Testis (tissue), 2 donors: ENCODE measurements at regions not wholly inside any gene's neighbourhood (a gene's known extent, or its start where the extent isn't known, plus 50 kb on each side); places are given as distances from the start of the nearest gene placed in this dataset.

Source experiments
- DNase-seq: peaks from one replicate; pipeline ENCODE4 v3.0.0-alpha.2; 2019
- H3K27ac ChIP-seq, 2 donors: fragments of 200-600 bp; sonication (generic); one replicate each; pipeline ENCODE4 v1.5.1; 2019
- H3K27me3 ChIP-seq: fragments of 200-600 bp; sonication (generic); one replicate; pipeline ENCODE4 v1.5.1; 2019
- H3K36me3 ChIP-seq: fragments of 200-600 bp; sonication (generic); one replicate; pipeline ENCODE4 v1.5.1; 2017; ENCODE audit warnings: low read depth; ENCODE audit errors: missing control alignments
- H3K4me1 ChIP-seq: fragments of 200-600 bp; sonication (generic); one replicate; pipeline ENCODE4 v1.5.1; 2019
- H3K4me3 ChIP-seq, 2 donors: fragments of 200-600 bp; sonication (generic); one replicate each; pipeline ENCODE4 v1.5.1; 2017 to 2019
- H3K9me3 ChIP-seq: fragments of 200-600 bp; sonication (generic); one replicate; pipeline ENCODE4 v1.5.1; 2017
- POLR2A ChIP-seq: fragments of 450-650 bp; IDR thresholded peaks from one replicate; pipeline ENCODE4 v1.6.1; 2017; ENCODE audit warnings: antibody characterized with exemption, mild to moderate bottlenecking, moderate library complexity
- WGBS, 2 donors: methylation state at CpG; one replicate each; pipeline ENCODE4 v1.1.5; 2018; 5-methylcytosine and 5-hydroxymethylcytosine counted together
- intact Hi-C: fragments of 100-400 bp; cut with DNase I; formaldehyde crosslinking; loops from one replicate; pipeline ENCODE4 v1.15.1; 2023; ENCODE audit warnings: low total_unique reads
- TF ChIP-seq, protein P1 (sequence below), 3 experiments: fragments of 450-650 bp in 2 of 3; fragments of 200-600 bp in 1 of 3; sonication (generic) in 1 of 3; IDR thresholded peaks; one replicate each; pipeline ENCODE4 v1.5.1; 2016 to 2019; ENCODE audit warnings: antibody characterized with exemption in 3 of 3, mild to moderate bottlenecking in 2 of 3, moderate library complexity in 1 of 3

DNA sequence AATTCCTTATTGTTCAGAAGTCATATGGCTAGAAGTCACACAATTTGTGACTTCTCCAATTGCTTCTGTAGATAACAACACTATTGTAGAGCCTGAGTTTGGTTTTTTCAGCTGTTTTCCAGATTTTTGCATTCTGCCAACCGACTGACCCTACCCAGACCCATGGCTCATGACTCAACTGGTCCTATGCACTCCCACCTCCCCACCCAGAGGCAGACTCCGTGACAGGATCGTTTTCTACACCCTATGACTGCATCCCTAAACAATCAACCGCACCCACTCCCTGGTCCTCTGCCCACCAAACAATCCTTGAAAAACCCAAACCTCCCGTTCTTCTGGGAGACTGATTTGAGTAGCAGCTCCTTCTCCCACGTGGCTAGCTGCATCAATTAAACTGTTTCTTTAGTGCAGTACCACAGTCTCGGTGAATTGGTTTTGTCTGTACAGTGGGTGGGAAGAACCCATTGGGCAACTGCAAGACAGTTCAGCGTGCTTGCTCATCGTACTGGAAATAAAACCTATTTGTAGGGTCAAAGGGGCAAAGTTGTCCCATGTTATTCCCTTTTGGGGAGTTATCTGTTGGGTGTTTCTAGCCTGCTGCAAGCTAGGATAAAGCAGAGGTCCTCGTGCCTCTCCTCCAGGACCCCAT, 150.3 kb upstream of the FAM20C start:
- Histone ChIP-seq H3K27me3 (no peaks in the 10 kb centered on the region), H3K4me1 (no peaks in the 10 kb centered on the region), H3K36me3 (no peaks in the 10 kb centered on the region), H3K27ac (no peak overlapping the region), H3K9me3 (no peaks in the 10 kb centered on the region), H3K4me3 (no peak overlapping the region)
- TF ChIP-seq, protein P1, sequence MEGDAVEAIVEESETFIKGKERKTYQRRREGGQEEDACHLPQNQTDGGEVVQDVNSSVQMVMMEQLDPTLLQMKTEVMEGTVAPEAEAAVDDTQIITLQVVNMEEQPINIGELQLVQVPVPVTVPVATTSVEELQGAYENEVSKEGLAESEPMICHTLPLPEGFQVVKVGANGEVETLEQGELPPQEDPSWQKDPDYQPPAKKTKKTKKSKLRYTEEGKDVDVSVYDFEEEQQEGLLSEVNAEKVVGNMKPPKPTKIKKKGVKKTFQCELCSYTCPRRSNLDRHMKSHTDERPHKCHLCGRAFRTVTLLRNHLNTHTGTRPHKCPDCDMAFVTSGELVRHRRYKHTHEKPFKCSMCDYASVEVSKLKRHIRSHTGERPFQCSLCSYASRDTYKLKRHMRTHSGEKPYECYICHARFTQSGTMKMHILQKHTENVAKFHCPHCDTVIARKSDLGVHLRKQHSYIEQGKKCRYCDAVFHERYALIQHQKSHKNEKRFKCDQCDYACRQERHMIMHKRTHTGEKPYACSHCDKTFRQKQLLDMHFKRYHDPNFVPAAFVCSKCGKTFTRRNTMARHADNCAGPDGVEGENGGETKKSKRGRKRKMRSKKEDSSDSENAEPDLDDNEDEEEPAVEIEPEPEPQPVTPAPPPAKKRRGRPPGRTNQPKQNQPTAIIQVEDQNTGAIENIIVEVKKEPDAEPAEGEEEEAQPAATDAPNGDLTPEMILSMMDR (IDR thresholded peaks at IDR 0.05), result no peak
- no peak for TF ChIP-seq POLR2A
- peak; percentile 6 for DNase-seq
- intact Hi-C loops, result no loop called here
- 86 to 91% methylated on average over 9 to 10 of the region's 10 CpGs for WGBS, 2 donors

DNA sequence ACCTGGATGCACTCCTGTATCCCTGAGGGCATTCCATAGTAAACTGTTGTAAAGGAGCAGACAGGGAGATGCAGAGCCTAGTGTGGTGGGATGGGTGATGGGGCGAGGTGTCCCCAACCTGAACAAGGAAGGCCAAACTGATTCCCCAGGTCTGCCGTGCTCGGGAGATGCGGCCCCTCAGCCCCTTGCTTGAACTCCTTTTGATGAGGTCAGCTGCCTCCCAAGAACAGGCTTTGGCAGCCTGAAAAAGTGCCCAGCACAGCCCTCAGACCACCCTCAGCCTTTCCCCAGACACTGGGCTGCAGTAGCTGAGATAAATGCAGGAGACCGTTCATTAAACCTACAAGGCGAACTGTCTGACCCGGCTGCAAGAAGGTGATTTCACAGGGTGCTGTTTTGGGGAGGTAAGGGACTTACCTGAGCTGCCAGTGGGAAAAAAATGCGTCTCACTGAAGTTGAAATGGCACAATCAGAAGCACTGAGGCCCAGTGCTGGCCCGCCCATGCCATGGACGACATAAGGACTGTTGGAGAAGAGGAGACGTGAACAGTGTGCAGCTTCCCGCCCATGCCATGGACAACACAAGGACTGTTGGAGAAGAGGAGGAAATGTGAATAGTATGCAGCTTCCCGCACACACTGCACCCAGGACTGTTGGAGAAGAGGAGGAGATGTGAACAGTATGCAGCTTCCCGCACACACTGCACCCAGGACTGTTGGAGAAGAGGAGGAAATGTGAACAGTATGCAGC, 148.4 kb upstream of the FAM20C start:
- Histone ChIP-seq H3K9me3 (no peaks in the 10 kb centered on the region), H3K4me3 (no peak overlapping the region), H3K36me3 (no peaks in the 10 kb centered on the region), H3K4me1 (no peaks in the 10 kb centered on the region), H3K27me3 (no peaks in the 10 kb centered on the region), H3K27ac (no peak overlapping the region)
- DNase-seq, result no peak
- intact Hi-C loops, result no loop called here
- WGBS, 2 donors, result 90 to 94% methylated on average over 13 to 14 of the region's 14 CpGs
- TF ChIP-seq, protein P1 (IDR thresholded peaks at IDR 0.05), result no peak
- no peak for TF ChIP-seq POLR2A

DNA sequence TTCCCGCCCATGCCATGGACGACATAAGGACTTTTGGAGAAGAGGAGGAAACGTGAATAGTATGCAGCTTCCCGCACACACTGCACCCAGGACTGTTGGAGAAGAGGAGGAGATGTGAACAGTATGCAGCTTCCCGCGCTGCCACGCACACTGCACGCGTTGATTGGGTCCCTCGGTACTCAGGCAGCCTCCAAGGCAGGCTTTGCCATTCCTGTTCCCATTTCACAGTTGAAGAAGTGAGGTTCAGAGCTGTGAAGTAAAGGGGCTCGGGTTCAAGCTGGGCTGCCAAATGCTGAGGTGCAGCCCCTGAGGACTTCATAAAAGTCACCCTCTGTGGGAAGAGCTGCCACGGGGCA, 147.9 kb upstream of the FAM20C start:
- H3K9me3 ChIP-seq, result no peaks in the 10 kb centered on the region
- H3K36me3 ChIP-seq, result no peaks in the 10 kb centered on the region
- no peak for DNase-seq
- TF ChIP-seq, protein P1 (IDR thresholded peaks at IDR 0.05), result no peak
- TF ChIP-seq POLR2A, result no peak
- WGBS, 2 donors, result 92 to 97% methylated on average over 12 of the region's 12 CpGs
- no peaks in the 10 kb centered on the region for H3K4me1 ChIP-seq
- H3K27ac ChIP-seq, result no peak overlapping the region
- intact Hi-C loops, result no loop called here
- H3K4me3 ChIP-seq, result no peak overlapping the region
- no peaks in the 10 kb centered on the region for H3K27me3 ChIP-seq

DNA sequence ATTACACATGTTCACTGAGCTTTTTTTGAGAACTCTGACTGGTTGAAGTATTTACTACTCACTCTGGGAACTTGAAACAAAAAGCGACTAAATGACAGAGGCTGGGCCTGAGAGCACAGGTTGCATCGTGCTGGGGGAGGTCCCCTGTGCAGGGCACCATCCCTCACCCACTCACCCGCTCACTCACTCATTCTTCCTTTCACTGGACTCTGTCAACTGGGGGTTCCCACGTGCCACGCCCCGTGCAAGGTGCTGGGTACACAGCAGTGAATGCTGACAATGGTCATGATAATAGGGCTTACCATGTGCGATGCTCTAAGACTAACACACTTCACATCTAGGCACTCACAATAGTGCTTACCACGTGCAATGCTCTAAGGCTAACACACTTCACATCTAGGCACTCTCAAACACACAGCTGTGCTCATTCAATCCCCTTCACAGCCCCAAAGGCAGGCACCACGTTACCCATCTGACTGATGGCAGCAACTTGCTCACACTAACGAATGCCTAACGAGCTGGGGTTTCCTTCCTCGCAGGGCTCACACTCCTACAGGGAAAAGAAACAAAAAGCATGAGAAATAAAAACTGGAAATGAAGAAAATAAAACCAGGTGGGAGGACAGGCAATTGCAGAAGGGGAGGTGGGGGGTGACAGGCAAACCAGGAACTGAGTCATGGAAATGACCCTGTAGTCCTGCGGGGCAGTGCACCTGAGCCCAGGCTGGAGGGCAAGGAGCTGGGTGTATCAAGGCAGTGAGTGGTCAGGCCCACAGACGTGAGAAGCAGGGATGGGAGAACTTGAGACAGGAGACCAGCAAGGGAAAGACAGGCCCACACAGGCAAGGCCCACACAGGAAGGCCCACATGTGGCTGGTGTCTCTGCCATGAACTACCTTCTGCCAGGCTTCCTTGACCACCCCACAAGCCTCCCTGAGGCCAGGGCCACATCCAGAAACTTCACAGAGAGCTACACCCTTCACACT, 147.0 kb upstream of the FAM20C start:
- no peak for TF ChIP-seq POLR2A
- TF ChIP-seq, protein P1 (IDR thresholded peaks at IDR 0.05), result no peak
- no peaks in the 10 kb centered on the region for H3K4me1 ChIP-seq
- no peaks in the 10 kb centered on the region for H3K9me3 ChIP-seq
- H3K4me3 ChIP-seq, result no peak overlapping the region
- peak; percentile 11 for DNase-seq
- no peak overlapping the region for H3K27ac ChIP-seq
- intact Hi-C loops, result no loop called here
- no peaks in the 10 kb centered on the region for H3K27me3 ChIP-seq
- 84 to 91% methylated on average over 14 of the region's 14 CpGs for WGBS, 2 donors
- no peaks in the 10 kb centered on the region for H3K36me3 ChIP-seq
